Vagina (tissue), 2 donors: ENCODE measurements at regions not wholly inside any gene's neighbourhood (a gene's known extent, or its start where the extent isn't known, plus 50 kb on each side); places are given as distances from the start of the nearest gene placed in this dataset.

Experiments
- CTCF ChIP-seq, 3 experiments: fragments of 450-650 bp in 2 of 3; fragments of 200-600 bp in 1 of 3; sonication (generic) in 1 of 3; IDR thresholded peaks; one replicate each; pipeline ENCODE4 v1.5.1; 2017 to 2019; ENCODE audit warnings: antibody characterized with exemption in 3 of 3, mild to moderate bottlenecking in 2 of 3, moderate library complexity in 2 of 3
- POLR2A ChIP-seq, 2 donors: fragments of 450-650 bp; IDR thresholded peaks; one replicate each; pipeline ENCODE4 v1.6.1; 2017; ENCODE audit warnings: antibody characterized with exemption in 2 of 2, mild to moderate bottlenecking in 2 of 2, moderate library complexity in 2 of 2

GRCh38 chr18:56067214-56067894, 479.4 kb upstream of the TCF4 start:
- TF ChIP-seq POLR2A (IDR thresholded peaks at IDR 0.05) (no peak), CTCF (IDR thresholded peaks at IDR 0.05) (no peak)
